SK-N-SH (cell line): ENCODE measurements at regions not wholly inside any gene's neighbourhood (a gene's known extent, or its start where the extent isn't known, plus 50 kb on each side); places are given as distances from the start of the nearest gene placed in this dataset.
"Not testable (repeated sequence)": the region's sequence is repeated elsewhere in the genome, so short reads cannot be mapped to it uniquely, and the experiment has no call there.

Experiments
- CTCF ChIA-PET: fragments of 300-600, 350-600 bp; formaldehyde crosslinking; extraction: SDS; loops from one replicate; lab custom pipeline; 2021; lab: Yijun Ruan, JAX
- POLR2A ChIA-PET: fragments of 350-600 bp; sonication (Branson Sonifier 250); formaldehyde crosslinking; extraction: SDS; loops from one replicate; lab custom pipeline; 2020; ENCODE audit warnings: antibody characterized with exemption, inconsistent platforms; lab: Yijun Ruan, JAX
- DNase-seq: peaks from one replicate; pipeline ENCODE4 v3.0.0; 2012
- H2AFZ ChIP-seq: fragments of 200-600 bp; sonication (generic); 2 replicates; pipeline ENCODE4 v1.8.1; 2016; ENCODE audit warnings: antibody characterized with exemption, mild to moderate bottlenecking, low read depth
- H3F3A ChIP-seq: fragments of 200-600 bp; sonication (generic); replicated peaks from 2 replicates; pipeline ENCODE3; 2016; ENCODE audit warnings: antibody characterized with exemption, mild to moderate bottlenecking; ENCODE audit not compliant: insufficient read depth
- H3K27ac ChIP-seq, 2 experiments: fragments of 200-500 bp in 1 of 2; fragments of 200-600 bp in 1 of 2; sonication (Bioruptor generic) in 1 of 2; sonication (generic), shearing (Covaris generic) in 1 of 2; 2 replicates each; pipeline versions ENCODE4 v1.5.1 to v1.6.1; 2014 to 2016; ENCODE audit warnings: low read depth in 2 of 2, inconsistent platforms in 1 of 2, low read length in 1 of 2, mild to moderate bottlenecking in 1 of 2, mixed read lengths in 1 of 2
- H3K27me3 ChIP-seq: fragments of 200-600 bp; sonication (generic), shearing (Covaris generic); 2 replicates; pipeline ENCODE4 v1.6.1; 2016; ENCODE audit warnings: mixed run types; ENCODE audit not compliant: insufficient read depth
- H3K36me3 ChIP-seq, 2 experiments: fragments of 200-500 bp in 1 of 2; fragments of 200-600 bp in 1 of 2; sonication (Bioruptor generic) in 1 of 2; sonication (generic) in 1 of 2; replicated peaks in 1 of 2; 2 replicates each; pipeline versions ENCODE3 to v1.5.1; 2014 to 2016; ENCODE audit warnings: low read length in 1 of 2, mild to moderate bottlenecking in 1 of 2; ENCODE audit not compliant: insufficient read depth in 2 of 2, control insufficient read depth in 1 of 2
- H3K4me1 ChIP-seq, 2 experiments: fragments of 200-500 bp in 1 of 2; fragments of 200-600 bp in 1 of 2; sonication (Bioruptor generic) in 1 of 2; sonication (generic), shearing (Covaris generic) in 1 of 2; 2 replicates each; pipeline versions ENCODE4 v1.5.1 to v1.6.1; 2014 to 2016; ENCODE audit warnings: low read depth in 1 of 2, low read length in 1 of 2, mixed run types in 1 of 2; ENCODE audit not compliant: insufficient read depth in 2 of 2, control insufficient read depth in 1 of 2
- H3K4me2 ChIP-seq: fragments of 200-600 bp; sonication (generic), shearing (Covaris generic); 2 replicates; pipeline ENCODE4 v1.6.1; 2017; ENCODE audit warnings: mixed run types
- H3K4me3 ChIP-seq, 2 experiments: fragments of 200-500 bp in 1 of 2; fragments of 200-600 bp in 1 of 2; sonication (Bioruptor generic) in 1 of 2; sonication (generic), shearing (Covaris generic) in 1 of 2; 2 replicates each; pipeline versions ENCODE4 v1.5.1 to v1.8.1; 2014 to 2016; ENCODE audit warnings: low read depth in 2 of 2, inconsistent platforms in 1 of 2, low read length in 1 of 2, mild to moderate bottlenecking in 1 of 2, mixed read lengths in 1 of 2, moderate library complexity in 1 of 2
- H3K79me2 ChIP-seq: fragments of 200-600 bp; sonication (generic); 2 replicates; pipeline ENCODE4 v1.8.1; 2017; ENCODE audit warnings: mild to moderate bottlenecking; ENCODE audit not compliant: insufficient read depth
- H3K9ac ChIP-seq: fragments of 200-600 bp; sonication (generic); 2 replicates; pipeline ENCODE4 v1.6.1; 2017; ENCODE audit warnings: mixed run types
- H3K9me2 ChIP-seq: fragments of 200-600 bp; sonication (generic); 2 replicates; pipeline ENCODE4 v1.6.1; 2017; ENCODE audit warnings: mixed run types
- H3K9me3 ChIP-seq: fragments of 200-600 bp; sonication (generic); 2 replicates; pipeline ENCODE4 v1.6.1; 2017; ENCODE audit warnings: mixed run types, mild to moderate bottlenecking, moderate library complexity
- H4K20me1 ChIP-seq: fragments of 200-600 bp; sonication (generic); 2 replicates; pipeline ENCODE4 v1.6.1; 2017; ENCODE audit warnings: mild to moderate bottlenecking, mixed run types; ENCODE audit not compliant: insufficient read depth
- CHD2 ChIP-seq: fragments of 150-350 bp; IDR thresholded peaks from 2 replicates; pipeline ENCODE4 v1.6.1; 2018; ENCODE audit warnings: low read length; ENCODE audit not compliant: partially characterized antibody
- CTCF ChIP-seq: fragments of 200-600 bp; sonication (generic); IDR thresholded peaks from 2 replicates; pipeline ENCODE4 v1.6.1; 2017; ENCODE audit warnings: antibody characterized with exemption, mild to moderate bottlenecking, moderate library complexity
- EP300 ChIP-seq, 2 experiments: IDR thresholded peaks; 2 replicates each; pipeline versions ENCODE4 v1.4.0 to v1.6.1; 2012; ENCODE audit warnings: borderline replicate concordance in 1 of 2, low read depth in 1 of 2, low read length in 1 of 2
- EZH2phosphoT487 ChIP-seq: fragments of 200-600 bp; sonication (generic); IDR thresholded peaks from 2 replicates; pipeline ENCODE4 v1.6.1; 2017; ENCODE audit warnings: low read depth, mixed run types, mild to moderate bottlenecking, antibody characterized with exemption, moderate library complexity, borderline replicate concordance
- FOSL2 ChIP-seq: IDR thresholded peaks from 2 replicates; pipeline ENCODE4 v1.4.0; 2012; ENCODE audit warnings: low read depth, mild to moderate bottlenecking, moderate library complexity, borderline replicate concordance
- GABPA ChIP-seq: IDR thresholded peaks from 2 replicates; pipeline ENCODE4 v1.4.0; 2012; ENCODE audit warnings: low read depth, mild to moderate bottlenecking
- GATA2 ChIP-seq: sonication (generic); formaldehyde crosslinking; IDR thresholded peaks from 2 replicates; pipeline ENCODE4 v1.5.0; 2020; ENCODE audit warnings: mild to moderate bottlenecking, missing genetic modification reagents
- JUND ChIP-seq: IDR thresholded peaks from 2 replicates; pipeline ENCODE4 v1.4.0; 2012
- MAX ChIP-seq: IDR thresholded peaks from 2 replicates; pipeline ENCODE4 v1.4.0; 2012; ENCODE audit warnings: low read depth
- MEF2A ChIP-seq: IDR thresholded peaks from 2 replicates; pipeline ENCODE4 v1.4.0; 2012; ENCODE audit warnings: low read depth, borderline replicate concordance
- NFIC ChIP-seq: IDR thresholded peaks from 2 replicates; pipeline ENCODE4 v1.4.0; 2012; ENCODE audit warnings: borderline replicate concordance
- PBX3 ChIP-seq: IDR thresholded peaks from 2 replicates; pipeline ENCODE4; 2012
- POLR2AphosphoS5 ChIP-seq: IDR thresholded peaks from 2 replicates; pipeline ENCODE4 v1.6.1; 2012; ENCODE audit warnings: low read depth, low read length
- RAD21 ChIP-seq: IDR thresholded peaks from 2 replicates; pipeline ENCODE4 v1.6.1; 2012; ENCODE audit warnings: mild to moderate bottlenecking, low read length
- RCOR1 ChIP-seq: fragments of 150-350 bp; IDR thresholded peaks from 2 replicates; pipeline ENCODE4 v1.6.1; 2017; ENCODE audit warnings: antibody characterized with exemption, low read length
- RFX5 ChIP-seq: IDR thresholded peaks from 2 replicates; pipeline ENCODE4 v1.6.1; 2012; ENCODE audit warnings: mild to moderate bottlenecking, improper control_type of control experiment, low read length
- SIN3A ChIP-seq: IDR thresholded peaks from 2 replicates; pipeline ENCODE4 v1.6.1; 2012; ENCODE audit warnings: low read depth, mild to moderate bottlenecking, low read length, moderate library complexity, borderline replicate concordance
- SMC3 ChIP-seq: IDR thresholded peaks from 2 replicates; pipeline ENCODE4 v1.6.1; 2012; ENCODE audit warnings: low read depth, low read length, improper control_type of control experiment
- TCF12 ChIP-seq: IDR thresholded peaks from 2 replicates; pipeline ENCODE4 v1.4.0; 2012
- TEAD4 ChIP-seq: IDR thresholded peaks from 2 replicates; pipeline ENCODE4 v1.4.0; 2012; ENCODE audit warnings: mild to moderate bottlenecking, borderline replicate concordance; ENCODE audit not compliant: insufficient read depth
- YY1 ChIP-seq: IDR thresholded peaks from 2 replicates; pipeline ENCODE4 v1.4.0; 2012; ENCODE audit warnings: low read depth, mild to moderate bottlenecking
- WGBS: methylation state at CpG from one replicate; pipeline ENCODE4 v1.1.6; 2017; ENCODE audit warnings: low lambda C conversion rate; 5-methylcytosine and 5-hydroxymethylcytosine counted together

DNA sequence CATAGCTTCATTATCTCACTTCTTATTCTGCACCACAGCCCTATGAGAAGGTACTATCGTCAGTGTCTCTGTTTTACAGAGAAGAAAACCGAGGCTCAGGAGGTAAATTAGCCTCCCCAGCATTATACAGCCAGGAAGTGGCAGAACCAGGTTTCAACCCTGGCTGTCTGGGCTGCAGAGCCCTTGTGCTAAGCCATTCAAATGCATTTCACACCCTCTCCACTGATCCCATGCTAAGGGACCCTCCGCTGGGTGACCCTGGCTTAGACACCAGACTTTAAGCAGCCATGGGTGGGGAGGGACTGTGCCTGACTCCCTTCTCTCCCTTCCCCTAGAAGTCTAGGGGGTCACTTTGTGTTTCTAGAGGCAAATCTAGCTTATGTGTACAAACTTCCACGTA, 87.5 kb downstream of the RRAGC start (continued):
- TF ChIP-seq CTCF (no peak), RCOR1 (no peak), MAX (no peak), TCF12 (no peak)

DNA sequence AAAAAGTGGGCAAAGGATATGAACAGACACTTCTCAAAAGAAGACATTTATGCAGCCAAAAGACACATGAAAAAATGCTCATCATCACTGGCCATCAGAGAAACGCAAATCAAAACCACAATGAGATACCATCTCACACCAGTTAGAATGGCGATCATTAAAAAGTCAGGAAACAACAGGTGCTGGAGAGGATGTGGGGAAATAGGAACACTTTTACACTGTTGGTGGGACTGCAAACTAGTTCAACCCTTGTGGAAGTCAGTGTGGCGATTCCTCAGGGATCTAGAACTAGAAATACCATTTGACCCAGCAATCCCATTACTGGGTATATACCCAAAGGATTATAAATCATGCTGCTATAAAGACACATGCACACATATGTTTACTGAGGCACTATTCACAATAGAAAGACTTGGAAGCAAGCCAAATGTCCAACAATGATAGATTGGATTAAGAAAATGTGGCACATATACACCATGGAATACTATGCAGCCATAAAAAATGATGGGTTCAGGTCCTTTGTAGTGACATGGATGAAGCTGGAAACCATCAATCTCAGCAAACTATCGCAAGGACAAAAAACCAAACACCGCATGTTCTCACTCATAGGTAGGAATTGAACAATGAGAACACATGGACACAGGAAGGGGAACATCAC, 88.9 kb downstream of the RRAGC start:
- not testable (repeated sequence) for H3K4me3 ChIP-seq

DNA sequence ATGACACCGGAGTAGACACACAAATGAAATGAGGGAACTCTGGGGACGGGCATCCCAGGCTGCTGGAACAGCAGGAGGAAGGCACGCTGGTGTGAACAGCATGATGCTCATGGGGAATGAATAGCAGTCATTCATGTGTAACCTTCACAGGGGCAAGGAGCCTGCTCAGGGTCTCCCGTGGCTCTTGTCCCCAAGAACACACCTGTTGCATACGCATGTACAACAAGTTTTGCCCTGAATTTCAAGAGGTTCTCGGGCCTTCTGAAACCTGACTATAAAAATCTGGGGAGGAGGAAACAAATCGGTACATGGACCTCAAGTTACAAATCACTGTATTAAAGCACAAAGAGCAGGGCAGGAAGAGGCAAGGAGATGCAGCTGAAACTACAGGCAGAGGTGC, 93.4 kb downstream of the RRAGC start:
- 15% methylated on average over 7 of the region's 7 CpGs for WGBS
- TF ChIP-seq RFX5, result no peak
- no peak for TF ChIP-seq FOSL2
- TF ChIP-seq EZH2phosphoT487, result no peak
- no peak for TF ChIP-seq EP300 (IDR thresholded peaks at IDR 0.05; ENCODE audit: borderline replicate concordance in 1 of 2, low read depth in 1 of 2, low read length in 1 of 2)
- no peak for TF ChIP-seq MEF2A
- TF ChIP-seq GABPA, result no peak
- TF ChIP-seq CHD2, result no peak
- TF ChIP-seq CTCF, result no peak
- TF ChIP-seq GATA2 (CRISPR knock-in tag), result no peak
- no peak for TF ChIP-seq NFIC
- TF ChIP-seq RCOR1, result no peak
- TF ChIP-seq SIN3A, result no peak
- TF ChIP-seq POLR2AphosphoS5, result no peak
- TF ChIP-seq RAD21, result no peak
- TF ChIP-seq JUND, result no peak
- no peak for TF ChIP-seq TEAD4
- TF ChIP-seq SMC3, result no peak
- TF ChIP-seq PBX3, result no peak
- TF ChIP-seq YY1, result no peak

More for the DNA sequence above, 88.9 kb downstream of the RRAGC start:
- H4K20me1 ChIP-seq, H3F3A ChIP-seq, DNase-seq, POLR2A ChIA-PET, H2AFZ ChIP-seq, H3K4me2 ChIP-seq, H3K9ac ChIP-seq, H3K36me3 ChIP-seq, CTCF ChIA-PET, H3K27ac ChIP-seq, H3K9me3 ChIP-seq, H3K27me3 ChIP-seq, H3K79me2 ChIP-seq, H3K9me2 ChIP-seq, H3K4me1 ChIP-seq: not testable (repeated sequence)
- WGBS, result 53% methylated on average over 3 of the region's 5 CpGs

More for the DNA sequence above, 93.4 kb downstream of the RRAGC start:
- Histone ChIP-seq H3K79me2 (no peaks in the 10 kb centered on the region), H3K27me3 (peaks cover 18% of the 10 kb centered on the region; the same call in 1 of the 2 replicates), H3K27ac (no peak overlapping the region), H4K20me1 (no peaks in the 10 kb centered on the region), H3K9me3 (no peaks in the 10 kb centered on the region), H3K4me3 (no peak overlapping the region), H3K4me1 (no peaks in the 10 kb centered on the region), H2AFZ (no peak overlapping the region), H3K4me2 (no peak overlapping the region), H3K36me3 (no peaks in the 10 kb centered on the region), H3F3A (no peaks in the 10 kb centered on the region), H3K9ac (no peak overlapping the region), H3K9me2 (no peaks in the 10 kb centered on the region)
- ChIA-PET CTCF (no interaction called here), POLR2A (no interaction called here)
- DNase-seq, result no peak
